CD8-positive, alpha-beta memory T cell (primary cell): ENCODE measurements at regions not wholly inside any gene's neighbourhood (a gene's known extent, or its start where the extent isn't known, plus 50 kb on each side); places are given as distances from the start of the nearest gene placed in this dataset.
"Not testable (repeated sequence)": the region's sequence is repeated elsewhere in the genome, so short reads cannot be mapped to it uniquely, and the experiment has no call there.

Experiments
- CTCF ChIA-PET: fragments of 350-600 bp; sonication (Branson Sonifier 250); formaldehyde crosslinking; loops from one replicate; lab custom pipeline; 2021; ENCODE audit warnings: antibody characterized with exemption; lab: Charles Lee
- POLR2A ChIA-PET: fragments of 350-600 bp; sonication (Branson Sonifier 250); formaldehyde crosslinking; loops from one replicate; lab custom pipeline; 2021; ENCODE audit warnings: antibody characterized with exemption; lab: Charles Lee
- DNase-seq, 5 donors: peaks; one replicate each; pipeline versions ENCODE4 v3.0.0 to v3.0.0-alpha.2; 2020 to 2022; ENCODE audit warnings: mixed read lengths in 1 of 5
- H3K27ac ChIP-seq: one replicate; pipeline ENCODE4 v1.7.0; 2013; ENCODE audit warnings: low read depth, mild to moderate bottlenecking, low read length, moderate library complexity
- H3K27me3 ChIP-seq: 2 replicates; pipeline ENCODE4 v1.7.0; 2013; ENCODE audit warnings: low read length, mild to moderate bottlenecking; ENCODE audit not compliant: insufficient read depth, poor library complexity, severe bottlenecking
- H3K36me3 ChIP-seq: 2 replicates; pipeline ENCODE4 v1.7.0; 2013; ENCODE audit warnings: mild to moderate bottlenecking, low read length, moderate library complexity; ENCODE audit not compliant: insufficient read depth
- H3K4me1 ChIP-seq: 2 replicates; pipeline ENCODE4 v1.7.0; 2013; ENCODE audit warnings: mild to moderate bottlenecking, low read length, moderate library complexity; ENCODE audit not compliant: insufficient read depth
- H3K4me3 ChIP-seq: 2 replicates; pipeline ENCODE4 v1.7.0; 2013; ENCODE audit warnings: mild to moderate bottlenecking, low read length
- H3K9me3 ChIP-seq: 2 replicates; pipeline ENCODE4 v1.7.0; 2013; ENCODE audit warnings: mild to moderate bottlenecking, low read length
- H3K27ac Mint-ChIP-seq, 8 donors: one replicate each; pipeline ENCODE4 v1.8.0; 2020 to 2021; ENCODE audit warnings: mixed read lengths in 8 of 8, mild to moderate bottlenecking in 6 of 8, inconsistent platforms in 3 of 8, moderate library complexity in 3 of 8
- H3K27me3 Mint-ChIP-seq, 2 donors: one replicate each; pipeline ENCODE4 v1.8.0; 2020 to 2021; ENCODE audit warnings: mixed read lengths in 2 of 2, mild to moderate bottlenecking in 1 of 2, moderate library complexity in 1 of 2
- H3K36me3 Mint-ChIP-seq, 3 donors: one replicate each; pipeline ENCODE4 v1.8.0; 2020 to 2021; ENCODE audit warnings: mixed read lengths in 3 of 3, inconsistent platforms in 1 of 3, mild to moderate bottlenecking in 1 of 3
- H3K4me1 Mint-ChIP-seq, 3 donors: one replicate each; pipeline ENCODE4 v1.8.0; 2020 to 2021; ENCODE audit warnings: mixed read lengths in 3 of 3, inconsistent platforms in 1 of 3, mild to moderate bottlenecking in 1 of 3
- H3K4me3 Mint-ChIP-seq, 7 donors: one replicate each; pipeline ENCODE4 v1.8.0; 2020 to 2021; ENCODE audit warnings: mixed read lengths in 7 of 7, mild to moderate bottlenecking in 6 of 7, moderate library complexity in 4 of 7, inconsistent platforms in 2 of 7
- H3K9me3 Mint-ChIP-seq, 5 donors: one replicate each; pipeline ENCODE4 v1.8.0; 2020 to 2022; ENCODE audit warnings: mixed read lengths in 5 of 5, mild to moderate bottlenecking in 3 of 5, moderate library complexity in 2 of 5, inconsistent platforms in 1 of 5

DNA sequence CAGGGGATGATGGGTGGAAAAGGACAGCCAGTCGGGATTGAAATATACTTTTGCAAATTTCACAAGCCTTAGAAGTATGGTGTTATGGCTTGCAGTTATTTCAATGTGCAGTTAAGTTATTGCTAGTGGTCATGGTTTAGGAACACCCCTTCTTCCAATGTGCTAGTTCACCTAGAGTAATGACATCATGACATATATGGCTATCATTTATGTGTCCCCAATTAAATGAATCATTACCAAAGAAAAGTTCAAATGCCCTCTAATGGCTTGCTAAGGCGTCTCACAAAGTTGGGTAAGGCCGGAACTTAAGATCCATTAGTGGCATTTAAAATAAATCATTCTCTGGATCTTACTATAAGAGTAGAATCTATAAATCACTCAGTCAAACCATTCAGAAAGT, 271.6 kb downstream of the SPRY2 start:
- peaks cover 0 to 3% (median 0%) of the 10 kb centered on the region in 5 donors for H3K9me3 Mint-ChIP-seq
- DNase-seq, result no peak
- H3K9me3 ChIP-seq, result no peaks in the 10 kb centered on the region
- no peaks in the 10 kb centered on the region for H3K4me1 Mint-ChIP-seq
- H3K36me3 ChIP-seq, result no peaks in the 10 kb centered on the region
- no peaks in the 10 kb centered on the region for H3K4me1 ChIP-seq
- ChIA-PET CTCF (no interaction called here), POLR2A (no interaction called here)
- H3K27ac ChIP-seq, result no peak overlapping the region
- no peaks in the 10 kb centered on the region for H3K36me3 Mint-ChIP-seq
- H3K4me3 Mint-ChIP-seq, result no peak overlapping the region
- no peak overlapping the region for H3K4me3 ChIP-seq
- H3K27me3 ChIP-seq, result no peaks in the 10 kb centered on the region
- no peaks in the 10 kb centered on the region for H3K27me3 Mint-ChIP-seq
- H3K27ac Mint-ChIP-seq, result no peak overlapping the region

DNA sequence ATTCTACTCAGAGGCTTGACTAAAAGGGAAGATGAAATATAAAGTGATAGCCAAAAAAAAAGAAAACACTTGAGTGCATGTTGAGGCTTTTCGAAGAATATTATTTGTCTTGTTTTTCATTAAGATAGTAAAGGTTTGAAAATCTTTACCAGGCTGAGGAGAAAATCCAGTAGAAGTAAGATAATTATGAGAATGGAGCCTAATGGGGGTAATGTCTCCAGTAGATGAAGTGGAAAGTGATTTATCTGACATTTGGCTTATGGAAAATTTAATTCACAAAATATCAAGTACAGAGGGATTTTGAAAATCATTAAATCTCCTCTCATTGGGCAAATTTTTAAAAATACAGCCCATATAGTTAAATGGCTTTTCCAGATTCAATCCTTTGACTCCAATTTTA, 274.9 kb downstream of the SPRY2 start:
- H3K27me3 Mint-ChIP-seq, result no peaks in the 10 kb centered on the region
- DNase-seq, result no peak
- CTCF ChIA-PET, result no interaction called here
- no peaks in the 10 kb centered on the region for H3K4me1 Mint-ChIP-seq
- H3K27ac Mint-ChIP-seq, result no peak overlapping the region
- H3K4me3 ChIP-seq, result no peak overlapping the region
- H3K4me1 ChIP-seq, result no peaks in the 10 kb centered on the region
- no peaks in the 10 kb centered on the region for H3K36me3 ChIP-seq
- POLR2A ChIA-PET, result no interaction called here
- peaks cover 0 to 3% (median 0%) of the 10 kb centered on the region in 5 donors for H3K9me3 Mint-ChIP-seq
- H3K4me3 Mint-ChIP-seq, result no peak overlapping the region
- no peaks in the 10 kb centered on the region for H3K9me3 ChIP-seq
- H3K36me3 Mint-ChIP-seq, result no peaks in the 10 kb centered on the region
- H3K27ac ChIP-seq, result no peak overlapping the region
- no peaks in the 10 kb centered on the region for H3K27me3 ChIP-seq

DNA sequence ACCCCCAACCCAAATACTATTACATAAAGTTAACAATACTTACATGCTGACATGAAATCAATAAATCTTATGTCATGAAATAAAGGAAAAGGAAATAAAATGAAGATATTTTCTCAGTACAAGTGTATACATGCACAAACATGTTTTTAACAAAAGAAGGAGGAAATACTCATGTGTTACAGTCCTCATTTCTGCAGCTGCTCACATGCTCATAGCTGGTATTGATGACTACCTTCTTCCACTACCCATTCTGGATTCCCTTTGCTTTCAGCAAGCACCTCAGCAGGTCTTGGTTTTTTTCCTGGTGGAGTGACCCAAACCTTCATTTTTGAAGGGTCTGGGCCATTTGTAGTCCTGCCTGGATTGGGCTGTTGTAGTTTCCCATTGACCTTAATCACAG, 278.5 kb downstream of the SPRY2 start:
- not testable (repeated sequence) for H3K4me3 ChIP-seq

DNA sequence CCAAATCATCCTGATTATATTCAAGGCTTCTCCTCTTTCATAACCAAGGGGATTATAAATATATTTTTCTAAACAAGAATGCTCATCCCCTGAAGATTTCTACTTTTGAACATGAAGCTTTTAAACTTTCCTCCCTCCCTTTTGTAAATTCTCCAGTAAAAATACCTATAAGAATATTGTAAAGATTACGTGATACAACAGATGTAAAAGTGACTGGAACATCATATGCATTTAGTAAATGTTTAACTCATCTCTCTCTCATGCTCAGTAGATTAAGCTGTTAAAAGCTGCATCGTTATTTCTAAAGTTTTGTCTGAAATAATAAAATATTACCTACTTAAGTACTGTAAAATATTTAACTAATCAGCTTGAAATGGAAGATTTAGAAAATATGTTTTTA, 281.1 kb downstream of the SPRY2 start:
- Histone ChIP-seq H3K9me3 (no peaks in the 10 kb centered on the region), H3K4me3 (no peak overlapping the region), H3K4me1 (no peaks in the 10 kb centered on the region), H3K27me3 (no peaks in the 10 kb centered on the region), H3K36me3 (no peaks in the 10 kb centered on the region), H3K27ac (no peak overlapping the region)
- ChIA-PET CTCF (no interaction called here), POLR2A (no interaction called here)
- Mint-ChIP-seq H3K27me3 (no peaks in the 10 kb centered on the region), H3K4me3 (no peak overlapping the region), H3K36me3 (no peaks in the 10 kb centered on the region), H3K4me1 (no peaks in the 10 kb centered on the region), H3K9me3 (peaks cover 0 to 5% (median 0%) of the 10 kb centered on the region in 5 donors), H3K27ac (no peak overlapping the region)
- no peak for DNase-seq

More for the DNA sequence above, 278.5 kb downstream of the SPRY2 start:
- H3K9me3 ChIP-seq, H3K27me3 ChIP-seq, POLR2A ChIA-PET, H3K27ac Mint-ChIP-seq, H3K27me3 Mint-ChIP-seq, H3K36me3 Mint-ChIP-seq, H3K9me3 Mint-ChIP-seq, H3K36me3 ChIP-seq, H3K27ac ChIP-seq, CTCF ChIA-PET, H3K4me1 Mint-ChIP-seq, H3K4me1 ChIP-seq, DNase-seq, H3K4me3 Mint-ChIP-seq: not testable (repeated sequence)

DNA sequence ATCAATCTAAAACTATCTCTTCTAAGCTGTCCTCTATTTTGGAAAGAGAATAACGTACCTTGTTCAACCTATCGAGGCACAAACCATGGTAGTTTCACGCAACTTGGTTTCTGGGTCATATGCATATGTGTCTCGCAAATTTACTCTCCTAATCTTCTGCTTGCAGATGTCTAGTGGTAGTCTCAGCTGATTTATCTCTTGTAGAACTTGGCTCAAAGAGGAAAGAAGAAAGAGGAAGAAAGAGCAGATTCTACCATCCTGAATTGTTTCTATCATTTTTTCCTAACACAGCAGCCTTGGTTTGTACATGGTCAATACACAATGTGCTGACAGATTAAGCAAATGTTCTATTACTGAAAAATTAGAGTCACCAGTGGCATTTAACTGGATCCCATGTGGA, 282.3 kb downstream of the SPRY2 start:
- Mint-ChIP-seq H3K4me1 (no peaks in the 10 kb centered on the region), H3K36me3 (no peaks in the 10 kb centered on the region), H3K9me3 (peaks cover 0 to 5% (median 0%) of the 10 kb centered on the region in 5 donors), H3K27me3 (peaks cover 0 to 2% of the 10 kb centered on the region in 2 donors), H3K27ac (no peak overlapping the region), H3K4me3 (no peak overlapping the region)
- no peak overlapping the region for H3K4me3 ChIP-seq
- no peaks in the 10 kb centered on the region for H3K27me3 ChIP-seq
- no peaks in the 10 kb centered on the region for H3K9me3 ChIP-seq
- H3K4me1 ChIP-seq, result no peaks in the 10 kb centered on the region
- ChIA-PET CTCF (no interaction called here), POLR2A (no interaction called here)
- no peaks in the 10 kb centered on the region for H3K36me3 ChIP-seq
- H3K27ac ChIP-seq, result no peak overlapping the region
- no peak for DNase-seq

DNA sequence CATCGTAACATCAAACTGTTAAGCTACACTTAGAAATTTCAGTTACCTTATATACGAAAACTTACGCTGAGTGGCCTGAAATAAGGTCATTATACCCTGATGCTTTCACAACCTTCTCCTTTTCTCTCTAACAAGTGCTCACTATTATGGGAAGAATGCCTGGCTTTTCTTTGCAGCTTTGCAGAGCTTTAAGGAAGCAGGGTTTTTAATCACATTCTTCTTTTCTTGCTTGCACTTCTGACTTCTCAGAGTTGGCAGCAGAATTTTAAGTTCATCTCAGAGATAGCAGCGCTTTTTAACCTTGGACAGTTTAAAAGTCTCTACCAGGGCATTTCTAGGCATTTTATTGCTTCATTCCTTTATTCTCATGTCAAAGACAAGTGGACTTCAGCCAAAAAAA, 285.1 kb downstream of the SPRY2 start:
- ChIA-PET CTCF (no interaction called here), POLR2A (no interaction called here)
- no peaks in the 10 kb centered on the region for H3K27me3 ChIP-seq
- H3K4me3 ChIP-seq, result no peak overlapping the region
- no peaks in the 10 kb centered on the region for H3K36me3 ChIP-seq
- Mint-ChIP-seq H3K36me3 (no peaks in the 10 kb centered on the region), H3K4me3 (no peak overlapping the region), H3K4me1 (no peaks in the 10 kb centered on the region), H3K27me3 (peaks cover 0 to 2% of the 10 kb centered on the region in 2 donors), H3K27ac (no peak overlapping the region), H3K9me3 (peaks cover 0 to 4% (median 2%) of the 10 kb centered on the region in 5 donors)
- DNase-seq, result no peak
- no peak overlapping the region for H3K27ac ChIP-seq
- H3K9me3 ChIP-seq, result no peaks in the 10 kb centered on the region
- no peaks in the 10 kb centered on the region for H3K4me1 ChIP-seq

DNA sequence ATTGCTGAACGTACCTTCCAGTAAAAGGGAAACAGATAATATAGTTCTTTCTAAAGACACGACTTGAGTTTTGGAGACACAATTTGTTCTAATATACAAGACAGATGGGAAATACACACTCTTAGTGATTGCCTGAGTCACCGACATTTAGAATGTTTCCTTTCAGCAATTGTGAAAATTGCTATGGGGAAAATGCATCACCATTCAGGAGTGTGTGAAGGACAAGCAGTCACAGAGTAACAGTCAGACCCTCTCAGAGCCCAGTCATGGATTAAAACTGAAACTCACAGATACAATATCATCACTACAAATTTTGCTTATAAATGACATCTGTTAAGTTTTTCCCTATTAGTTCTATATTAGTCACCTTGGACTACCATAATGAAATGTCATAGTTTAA, 286.1 kb downstream of the SPRY2 start:
- no peak overlapping the region for H3K4me3 ChIP-seq
- Mint-ChIP-seq H3K9me3 (peaks cover 0 to 4% (median 0%) of the 10 kb centered on the region in 5 donors), H3K27ac (no peak overlapping the region), H3K36me3 (no peaks in the 10 kb centered on the region), H3K4me1 (peaks cover 0 to 1% (median 0%) of the 10 kb centered on the region in 3 donors), H3K27me3 (peaks cover 0 to 2% of the 10 kb centered on the region in 2 donors), H3K4me3 (no peak overlapping the region)
- no peaks in the 10 kb centered on the region for H3K9me3 ChIP-seq
- ChIA-PET CTCF (no interaction called here), POLR2A (no interaction called here)
- no peaks in the 10 kb centered on the region for H3K36me3 ChIP-seq
- no peak for DNase-seq
- no peaks in the 10 kb centered on the region for H3K4me1 ChIP-seq
- H3K27me3 ChIP-seq, result no peaks in the 10 kb centered on the region
- no peak overlapping the region for H3K27ac ChIP-seq

DNA sequence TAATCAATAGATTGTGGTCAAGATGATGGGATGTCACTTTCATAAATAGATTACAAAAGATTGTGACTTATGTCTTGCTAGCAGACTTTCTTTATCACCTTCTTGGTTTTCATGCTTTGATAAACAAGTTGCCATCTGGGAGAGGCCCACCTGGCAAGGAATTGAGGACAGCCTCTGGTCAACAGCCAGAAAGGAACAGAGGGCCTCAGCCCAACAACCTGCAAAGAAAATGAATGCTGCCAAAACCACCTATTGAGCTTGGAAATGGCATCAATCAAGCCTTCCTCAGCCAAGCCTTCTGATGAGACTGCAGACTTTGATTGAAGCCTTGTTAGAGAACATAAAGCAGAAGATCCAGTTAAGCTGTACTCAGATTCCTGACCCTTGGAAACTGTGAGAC, 288.6 kb downstream of the SPRY2 start:
- Histone ChIP-seq H3K9me3 (no peaks in the 10 kb centered on the region), H3K27ac (no peak overlapping the region), H3K27me3 (no peaks in the 10 kb centered on the region), H3K36me3 (no peaks in the 10 kb centered on the region), H3K4me3 (no peak overlapping the region), H3K4me1 (no peaks in the 10 kb centered on the region)
- H3K9me3 Mint-ChIP-seq, result peaks cover 0 to 4% (median 0%) of the 10 kb centered on the region in 5 donors
- peaks cover 0 to 9% (median 9%) of the 10 kb centered on the region in 3 donors for H3K4me1 Mint-ChIP-seq
- no peak for DNase-seq
- H3K36me3 Mint-ChIP-seq, result no peaks in the 10 kb centered on the region
- peaks cover 0 to 2% of the 10 kb centered on the region in 2 donors for H3K27me3 Mint-ChIP-seq
- H3K27ac Mint-ChIP-seq, result no peak overlapping the region
- H3K4me3 Mint-ChIP-seq, result no peak overlapping the region
- ChIA-PET CTCF (no interaction called here), POLR2A (no interaction called here)

DNA sequence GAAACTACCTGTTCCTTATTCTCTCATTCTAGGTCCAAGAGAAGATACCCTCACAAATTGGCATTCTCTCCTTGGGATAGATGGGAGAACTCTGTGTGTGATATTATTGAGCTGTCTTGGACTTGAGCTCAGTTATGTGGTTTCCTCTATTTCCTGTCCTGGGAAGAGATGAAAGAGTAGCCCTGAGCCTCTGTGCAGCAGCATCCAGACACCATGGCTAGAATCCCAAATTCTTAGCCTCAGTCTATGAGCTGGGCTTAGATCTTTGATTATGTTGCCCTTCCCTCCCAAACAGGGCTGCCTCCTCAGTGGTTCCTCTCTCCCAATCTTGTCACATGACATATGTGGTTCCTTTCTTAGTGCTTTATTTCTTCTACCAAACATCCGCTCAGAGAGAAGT, 290.7 kb downstream of the SPRY2 start:
- H3K36me3 ChIP-seq, result no peaks in the 10 kb centered on the region
- ChIA-PET CTCF (no interaction called here), POLR2A (no interaction called here)
- H3K27ac ChIP-seq, result no peak overlapping the region
- Mint-ChIP-seq H3K4me1 (peaks cover 0 to 9% (median 9%) of the 10 kb centered on the region in 3 donors), H3K27me3 (peaks cover 0 to 2% of the 10 kb centered on the region in 2 donors), H3K36me3 (no peaks in the 10 kb centered on the region), H3K27ac (no peak overlapping the region), H3K4me3 (no peak overlapping the region), H3K9me3 (peaks cover 0 to 4% (median 0%) of the 10 kb centered on the region in 5 donors)
- H3K4me3 ChIP-seq, result no peak overlapping the region
- H3K9me3 ChIP-seq, result no peaks in the 10 kb centered on the region
- DNase-seq, result no peak
- H3K4me1 ChIP-seq, result no peaks in the 10 kb centered on the region
- no peaks in the 10 kb centered on the region for H3K27me3 ChIP-seq
